Astrocyte (in vitro differentiated cells and primary cell): ENCODE measurements at regions not wholly inside any gene's neighbourhood (a gene's known extent, or its start where the extent isn't known, plus 50 kb on each side); places are given as distances from the start of the nearest gene placed in this dataset.

Experiments
- EZH2 ChIP-seq: IDR thresholded peaks from 2 replicates; pipeline ENCODE4 v1.6.1; 2012; ENCODE audit warnings: mild to moderate bottlenecking, low read length, inconsistent platforms; ENCODE audit not compliant: insufficient read depth
- TF ChIP-seq, protein P1 (sequence below): IDR thresholded peaks from 2 replicates; pipeline ENCODE4 v1.5.1; 2011; ENCODE audit warnings: low read depth, mild to moderate bottlenecking, inconsistent platforms, low read length, moderate library complexity; ENCODE audit not compliant: insufficient read depth

DNA sequence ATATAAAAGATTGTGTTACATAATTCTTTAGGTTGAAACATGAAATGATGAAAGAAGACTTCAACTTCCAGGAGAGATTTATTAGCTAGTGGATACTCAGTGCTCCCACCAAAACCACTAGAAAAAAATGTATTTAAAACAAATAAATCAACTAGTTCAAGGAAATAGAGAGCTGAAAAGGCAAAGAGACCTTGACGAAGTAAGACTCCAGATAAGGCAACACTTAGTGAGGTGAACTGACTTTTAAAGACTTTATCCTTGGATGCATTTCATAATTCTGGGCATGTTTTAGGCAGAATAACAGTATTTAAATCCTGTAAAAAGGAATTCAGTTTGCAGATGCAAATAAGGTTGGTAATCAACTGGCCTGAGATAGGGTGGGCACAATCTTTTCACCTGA is 1150.7 kb downstream of the FSCB start:
- TF ChIP-seq, protein P1, sequence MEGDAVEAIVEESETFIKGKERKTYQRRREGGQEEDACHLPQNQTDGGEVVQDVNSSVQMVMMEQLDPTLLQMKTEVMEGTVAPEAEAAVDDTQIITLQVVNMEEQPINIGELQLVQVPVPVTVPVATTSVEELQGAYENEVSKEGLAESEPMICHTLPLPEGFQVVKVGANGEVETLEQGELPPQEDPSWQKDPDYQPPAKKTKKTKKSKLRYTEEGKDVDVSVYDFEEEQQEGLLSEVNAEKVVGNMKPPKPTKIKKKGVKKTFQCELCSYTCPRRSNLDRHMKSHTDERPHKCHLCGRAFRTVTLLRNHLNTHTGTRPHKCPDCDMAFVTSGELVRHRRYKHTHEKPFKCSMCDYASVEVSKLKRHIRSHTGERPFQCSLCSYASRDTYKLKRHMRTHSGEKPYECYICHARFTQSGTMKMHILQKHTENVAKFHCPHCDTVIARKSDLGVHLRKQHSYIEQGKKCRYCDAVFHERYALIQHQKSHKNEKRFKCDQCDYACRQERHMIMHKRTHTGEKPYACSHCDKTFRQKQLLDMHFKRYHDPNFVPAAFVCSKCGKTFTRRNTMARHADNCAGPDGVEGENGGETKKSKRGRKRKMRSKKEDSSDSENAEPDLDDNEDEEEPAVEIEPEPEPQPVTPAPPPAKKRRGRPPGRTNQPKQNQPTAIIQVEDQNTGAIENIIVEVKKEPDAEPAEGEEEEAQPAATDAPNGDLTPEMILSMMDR = no peak
- TF ChIP-seq EZH2 = no peak
